NCI-H2171 treated with DMSO at 0.1 percent for 48 hours (cell line): ENCODE measurements at regions not wholly inside any gene's neighbourhood (a gene's known extent, or its start where the extent isn't known, plus 50 kb on each side); places are given as distances from the start of the nearest gene placed in this dataset.
A peak's percentile ranks its signal among the peaks of the same experiment; 100 is the strongest.

Experiments
- DNase-seq: peaks from one replicate; lab custom pipeline; 2025; lab: John Stamatoyannopoulos, UW

- no peak for DNase-seq
Measured at GRCh38 chr9:3049636-3050035, 205.7 kb upstream of the PUM3 start.

- no peak for DNase-seq
Measured at GRCh38 chr9:3047912-3048311, 204.0 kb upstream of the PUM3 start.

GRCh38 chr9:3045153-3045552, 201.3 kb upstream of the PUM3 start:
- DNase-seq, result peak; percentile 92

- DNase-seq, result no peak
Measured at GRCh38 chr9:3043369-3043768, 199.5 kb upstream of the PUM3 start.

GRCh38 chr9:3040761-3041160, 196.9 kb upstream of the PUM3 start:
- DNase-seq, result no peak

GRCh38 chr9:3036333-3036700, 192.4 kb upstream of the PUM3 start:
- no peak for DNase-seq

GRCh38 chr9:3035579-3036332, 191.9 kb upstream of the PUM3 start:
- peak; percentile 61 for DNase-seq

- DNase-seq, result peak; percentile 47
Measured at GRCh38 chr9:3032898-3033297, 189.0 kb upstream of the PUM3 start.

GRCh38 chr9:3028535-3028934, 184.6 kb upstream of the PUM3 start:
- peak; percentile 86 for DNase-seq

GRCh38 chr9:3027210-3027609, 183.3 kb upstream of the PUM3 start:
- DNase-seq, result peak; percentile 97

- no peak for DNase-seq
Measured at GRCh38 chr9:3023449-3023848, 179.6 kb upstream of the PUM3 start.

- peak; percentile 90 for DNase-seq
Measured at GRCh38 chr9:3018691-3019230, 174.9 kb upstream of the PUM3 start.

GRCh38 chr9:3018071-3018470, 174.2 kb upstream of the PUM3 start:
- DNase-seq, result peak; percentile 96

- no peak for DNase-seq
Measured at GRCh38 chr9:3014178-3014577, 170.3 kb upstream of the PUM3 start.

GRCh38 chr9:3012842-3013241, 168.9 kb upstream of the PUM3 start:
- DNase-seq, result no peak

GRCh38 chr9:3012245-3012644, 168.3 kb upstream of the PUM3 start:
- DNase-seq, result no peak

GRCh38 chr9:3008091-3008490, 164.2 kb upstream of the PUM3 start:
- no peak for DNase-seq

GRCh38 chr9:3007326-3007725, 163.4 kb upstream of the PUM3 start:
- DNase-seq, result no peak

GRCh38 chr9:3006851-3007250, 163.0 kb upstream of the PUM3 start:
- DNase-seq, result no peak

- DNase-seq, result no peak
Measured at GRCh38 chr9:3004572-3004971, 160.7 kb upstream of the PUM3 start.

GRCh38 chr9:3001311-3001710, 157.4 kb upstream of the PUM3 start:
- DNase-seq, result no peak

GRCh38 chr9:2992427-2992826, 148.5 kb upstream of the PUM3 start:
- peak; percentile 45 for DNase-seq

- peak; percentile 87 for DNase-seq
Measured at GRCh38 chr9:2991292-2991691, 147.4 kb upstream of the PUM3 start.

- DNase-seq, result no peak
Measured at GRCh38 chr9:2987679-2988078, 143.8 kb upstream of the PUM3 start.
